WTC11 (cell line): ENCODE measurements at regions not wholly inside any gene's neighbourhood (a gene's known extent, or its start where the extent isn't known, plus 50 kb on each side); places are given as distances from the start of the nearest gene placed in this dataset.

Source experiments
- ATAC-seq: fragments of 200-7000 bp; cut with Tn5 transposase; 2 replicates; pipeline ENCODE4 v1.10.0; 2021; ENCODE audit warnings: mild to moderate bottlenecking, moderate library complexity
- CTCF ChIA-PET: fragments of 300-600 bp; sonication (Branson Sonifier 250); formaldehyde crosslinking; loops from one replicate; lab custom pipeline; 2021; ENCODE audit warnings: antibody characterized with exemption; lab: Charles Lee
- POLR2A ChIA-PET: fragments of 350-600 bp; sonication (Branson Sonifier 250); formaldehyde crosslinking; loops from one replicate; lab custom pipeline; 2021; ENCODE audit warnings: antibody characterized with exemption; lab: Charles Lee
- DNase-seq: peaks from one replicate; pipeline ENCODE4 v3.0.0; 2021; ENCODE audit warnings: low spot score
- H3K27ac Mint-ChIP-seq: 2 replicates; pipeline ENCODE4 v1.8.0; 2021; ENCODE audit warnings: mixed read lengths
- H3K27me3 Mint-ChIP-seq: 2 replicates; pipeline ENCODE4 v1.8.0; 2021; ENCODE audit warnings: low read depth, mild to moderate bottlenecking, moderate library complexity, mixed read lengths
- H3K36me3 Mint-ChIP-seq: 2 replicates; pipeline ENCODE4 v1.8.0; 2021; ENCODE audit warnings: mixed read lengths
- H3K4me1 Mint-ChIP-seq: 2 replicates; pipeline ENCODE4 v1.8.0; 2022; ENCODE audit warnings: mixed read lengths
- H3K4me3 Mint-ChIP-seq: 2 replicates; pipeline ENCODE4 v1.8.0; 2021; ENCODE audit warnings: mild to moderate bottlenecking, moderate library complexity, mixed read lengths
- H3K9me3 Mint-ChIP-seq: 2 replicates; pipeline ENCODE4 v1.8.0; 2021; ENCODE audit warnings: mixed read lengths
- AFF4 ChIP-seq: sonication (generic); formaldehyde crosslinking; IDR thresholded peaks from 2 replicates; pipeline ENCODE4 v1.8.1; 2023; ENCODE audit warnings: mild to moderate bottlenecking, missing genetic modification reagents, borderline replicate concordance
- ATF2 ChIP-seq: sonication (generic); formaldehyde crosslinking; IDR thresholded peaks from 2 replicates; pipeline ENCODE4 v1.8.1; 2022; ENCODE audit warnings: low read depth, missing genetic modification reagents, borderline replicate concordance
- ATF6 ChIP-seq: sonication (generic); formaldehyde crosslinking; IDR thresholded peaks from 2 replicates; pipeline ENCODE4 v1.8.1; 2023; ENCODE audit warnings: mild to moderate bottlenecking, missing genetic modification reagents
- CREB1 ChIP-seq: sonication (generic); formaldehyde crosslinking; IDR thresholded peaks from 2 replicates; pipeline ENCODE4 v1.8.0; 2023; ENCODE audit warnings: mild to moderate bottlenecking, missing genetic modification reagents
- E2F1 ChIP-seq: sonication (generic); formaldehyde crosslinking; IDR thresholded peaks from 2 replicates; pipeline ENCODE4 v1.8.0; 2022; ENCODE audit warnings: mild to moderate bottlenecking, missing genetic modification reagents
- E2F5 ChIP-seq: sonication (generic); formaldehyde crosslinking; IDR thresholded peaks from 2 replicates; pipeline ENCODE4 v1.8.1; 2022; ENCODE audit warnings: mild to moderate bottlenecking, moderate library complexity, missing genetic modification reagents
- FOXK1 ChIP-seq: sonication (generic); formaldehyde crosslinking; IDR thresholded peaks from 2 replicates; pipeline ENCODE4 v1.8.0; 2022; ENCODE audit warnings: mild to moderate bottlenecking, moderate library complexity, missing genetic modification reagents
- FOXP4 ChIP-seq: sonication (generic); formaldehyde crosslinking; IDR thresholded peaks from 2 replicates; pipeline ENCODE4 v1.8.0; 2022; ENCODE audit warnings: mild to moderate bottlenecking, missing genetic modification reagents
- ZNF281 ChIP-seq: sonication (generic); formaldehyde crosslinking; IDR thresholded peaks from 2 replicates; pipeline ENCODE4 v1.8.0; 2023; ENCODE audit warnings: mild to moderate bottlenecking, missing genetic modification reagents
- ZNF396 ChIP-seq: fragments of 250-450 bp; sonication (Bioruptor Pico); IDR thresholded peaks from 2 replicates; pipeline ENCODE4 v1.8.0; 2021; ENCODE audit warnings: mild to moderate bottlenecking, moderate library complexity, borderline replicate concordance
- ZNF416 ChIP-seq: fragments of 250-450 bp; sonication (Bioruptor Pico); IDR thresholded peaks from 2 replicates; pipeline ENCODE4 v1.9.0; 2021; ENCODE audit warnings: mild to moderate bottlenecking, inconsistent platforms

- TF ChIP-seq ATF6, result no peak
- TF ChIP-seq AFF4 (CRISPR knock-in tag), result no peak
- TF ChIP-seq CREB1 (CRISPR knock-in tag), result no peak
- TF ChIP-seq E2F1 (CRISPR knock-in tag), result no peak
- no peak for TF ChIP-seq FOXK1
- TF ChIP-seq E2F5 (CRISPR knock-in tag), result no peak
- TF ChIP-seq ZNF416 (CRISPR knock-in tag), result no peak
Measured at GRCh38 chr18:45213040-45213333, 402.3 kb upstream of the SLC14A2 start (continued).

- H3K4me3 Mint-ChIP-seq, result no peak overlapping the region
- H3K9me3 Mint-ChIP-seq, result peaks cover 11% of the 10 kb centered on the region
- no peak for ATAC-seq
- H3K36me3 Mint-ChIP-seq, result no peaks in the 10 kb centered on the region
- ChIA-PET POLR2A (no interaction called here), CTCF (no interaction called here)
- DNase-seq, result no peak
- H3K27me3 Mint-ChIP-seq, result no peaks in the 10 kb centered on the region
- no peak overlapping the region for H3K27ac Mint-ChIP-seq
- H3K4me1 Mint-ChIP-seq, result peaks cover 13% of the 10 kb centered on the region
- TF ChIP-seq ZNF281 (CRISPR knock-in tag), result no peak
- no peak for TF ChIP-seq ATF2
- TF ChIP-seq ZNF396, result no peak
- no peak for TF ChIP-seq FOXP4
Measured at GRCh38 chr18:45218436-45218835, 396.8 kb upstream of the SLC14A2 start.
